HTR-8/SVneo (cell line): ENCODE measurements at regions not wholly inside any gene's neighbourhood (a gene's known extent, or its start where the extent isn't known, plus 50 kb on each side); places are given as distances from the start of the nearest gene placed in this dataset.
A peak's percentile ranks its signal among the peaks of the same experiment; 100 is the strongest.

Experiments used
- DNase-seq: peaks from one replicate; pipeline ENCODE4 v3.0.0; 2011; ENCODE audit warnings: low spot score, mixed read lengths; ENCODE audit not compliant: insufficient read length
- FAIRE-seq: peaks from 2 replicates; lab custom pipeline; 2011; peaks lifted over from hg19 to GRCh38; lab: Jason Lieb, UNC

DNA sequence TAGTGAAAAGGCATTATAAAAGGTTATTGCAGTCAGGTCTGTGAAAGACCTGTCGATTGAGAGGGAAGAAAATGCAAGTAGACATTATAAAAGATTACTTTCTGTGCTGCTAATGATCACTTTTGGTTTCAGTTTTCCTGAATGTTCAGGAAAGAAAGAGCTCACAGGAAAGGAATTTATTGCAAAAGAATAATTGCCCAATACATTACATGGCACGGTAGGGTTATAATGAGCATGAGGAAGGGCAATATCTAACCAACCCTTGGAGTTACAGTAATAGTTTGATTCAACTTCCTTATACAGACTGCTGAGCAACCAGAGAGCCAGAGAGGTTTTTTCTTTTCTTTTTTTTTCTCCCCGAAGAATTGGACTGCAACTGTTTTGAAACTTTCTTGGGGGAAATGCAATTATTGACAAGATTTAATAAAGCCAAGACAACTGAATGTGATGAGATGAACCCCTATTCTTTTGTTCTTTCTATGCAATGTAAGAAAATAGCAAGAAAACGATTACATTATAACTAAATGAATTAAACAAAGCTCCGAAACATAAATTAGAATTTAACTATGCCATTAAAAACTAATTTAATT, 247.0 kb downstream of the C4orf33 start:
- FAIRE-seq = no peak
- peak; percentile 50 for DNase-seq

DNA sequence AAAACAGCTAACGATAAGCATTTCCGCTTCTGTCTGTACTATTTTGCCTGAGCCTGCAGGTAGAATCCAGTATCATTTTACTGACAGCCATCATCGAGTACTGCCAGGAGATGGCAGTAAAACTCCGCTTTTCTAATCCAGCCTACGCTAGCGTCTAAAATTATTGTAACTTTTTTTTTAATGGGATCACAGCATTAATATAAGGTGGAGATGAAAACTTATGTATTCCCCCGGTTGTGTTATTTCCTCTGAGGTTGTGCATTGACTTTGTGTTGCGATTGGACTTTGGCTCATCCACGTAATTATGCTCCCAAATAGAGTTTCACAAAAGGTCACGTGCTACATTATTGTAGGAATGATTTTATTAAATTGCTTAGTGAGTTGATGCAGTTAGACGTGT, 248.1 kb downstream of the C4orf33 start:
- no peak for FAIRE-seq
- DNase-seq = peak; percentile 33

DNA sequence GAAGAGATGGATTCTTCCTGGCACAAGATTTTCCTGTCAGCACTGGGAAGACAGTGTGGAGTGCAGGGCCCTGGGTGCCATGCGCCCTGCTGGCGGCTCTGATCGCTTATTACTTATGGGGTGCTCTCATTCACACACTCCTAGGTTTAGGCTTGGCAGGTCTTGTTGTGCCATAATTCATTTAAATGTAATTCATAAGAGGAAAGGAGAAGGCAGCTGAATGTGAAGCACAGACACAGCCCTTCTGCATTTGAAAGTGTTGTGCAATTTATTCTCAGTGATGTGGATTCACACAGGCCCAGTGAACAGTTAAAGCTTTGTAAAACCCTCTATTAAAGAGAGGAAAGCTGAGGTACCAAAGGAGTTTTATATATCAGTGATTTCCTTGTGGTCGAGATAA, 249.7 kb downstream of the C4orf33 start:
- FAIRE-seq (no peak), DNase-seq (no peak)

DNA sequence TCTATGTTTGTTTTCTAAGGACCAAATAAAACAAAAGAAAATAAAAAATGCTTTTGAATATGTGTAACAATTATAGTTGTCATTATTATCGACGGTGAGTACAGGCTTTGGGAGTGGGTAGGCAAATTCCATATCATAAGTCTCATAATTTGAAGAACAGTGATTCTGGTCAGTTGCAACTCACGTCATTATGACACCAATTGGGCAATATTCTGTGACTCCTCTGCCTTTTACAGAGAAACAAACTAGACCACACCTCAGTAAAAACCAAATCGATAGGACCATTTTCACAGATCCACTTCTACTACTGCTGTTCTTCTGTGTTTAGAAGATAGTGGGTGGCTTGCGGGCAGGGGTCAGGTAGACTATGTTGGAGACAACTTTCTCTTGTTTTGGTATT, 250.1 kb downstream of the C4orf33 start:
- FAIRE-seq = no peak

DNA sequence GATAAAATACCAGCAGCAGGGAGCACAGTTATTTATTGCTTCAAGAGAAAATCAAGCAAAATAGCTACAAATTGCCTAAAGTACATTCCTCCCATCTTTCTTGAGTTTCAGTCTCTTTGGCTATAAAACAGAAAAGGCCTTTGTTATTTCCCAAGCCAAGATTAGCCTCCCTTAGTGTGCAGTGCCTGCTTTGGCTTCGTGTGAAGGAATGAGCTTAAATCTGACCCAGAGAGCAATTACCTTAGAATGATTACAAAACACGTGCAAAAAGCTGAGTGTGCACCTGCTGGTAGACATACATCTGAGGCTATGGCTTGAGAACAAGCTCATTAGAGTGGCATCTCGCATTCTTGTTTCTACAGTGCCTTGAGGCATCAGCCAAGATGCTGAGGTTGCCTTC, 250.8 kb downstream of the C4orf33 start:
- FAIRE-seq = no peak

More for the DNA sequence above, 250.1 kb downstream of the C4orf33 start:
- DNase-seq = no peak

DNA sequence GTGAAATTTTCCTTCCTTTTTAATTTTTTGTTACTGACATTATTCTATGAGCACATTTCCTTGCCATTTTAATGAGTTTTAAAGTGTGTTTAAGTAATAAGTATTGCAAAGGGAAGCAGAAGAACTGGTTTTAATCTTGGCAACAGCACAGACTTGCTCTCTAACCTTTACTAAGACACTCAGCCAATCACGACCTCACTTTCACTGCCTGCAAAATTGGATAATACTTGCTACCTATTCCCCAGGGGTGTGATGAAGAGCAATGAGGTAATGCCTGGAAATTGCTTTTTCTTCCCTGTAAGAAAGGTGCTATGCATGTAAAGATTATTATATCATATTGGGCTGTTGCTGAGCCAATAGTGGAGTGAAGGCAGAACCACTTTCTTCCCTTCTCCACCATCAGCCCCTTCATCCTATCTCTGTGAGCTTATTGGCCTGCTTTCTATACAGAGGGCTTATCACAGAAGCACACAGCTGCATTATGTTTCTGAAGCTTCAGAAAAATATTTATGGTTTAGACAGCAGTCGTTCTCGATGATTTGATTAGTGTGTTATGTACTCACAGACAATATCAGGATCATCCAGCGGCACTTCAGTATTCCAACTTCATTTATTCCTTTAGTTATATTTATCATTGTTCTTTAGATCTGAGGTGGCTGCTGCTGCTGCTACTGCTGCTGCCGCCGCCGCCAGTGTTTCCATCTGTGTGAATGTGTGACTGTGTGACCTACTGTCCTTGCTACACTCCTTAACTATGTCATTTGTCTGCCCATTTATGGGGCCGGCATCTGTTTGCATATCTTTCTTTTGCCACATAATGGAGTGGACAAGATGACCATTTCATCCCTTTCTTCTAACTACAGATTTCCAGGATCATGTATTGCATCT, 255.1 kb downstream of the C4orf33 start:
- no peak for DNase-seq
- FAIRE-seq = no peak

More for the DNA sequence above, 250.8 kb downstream of the C4orf33 start:
- no peak for DNase-seq

DNA sequence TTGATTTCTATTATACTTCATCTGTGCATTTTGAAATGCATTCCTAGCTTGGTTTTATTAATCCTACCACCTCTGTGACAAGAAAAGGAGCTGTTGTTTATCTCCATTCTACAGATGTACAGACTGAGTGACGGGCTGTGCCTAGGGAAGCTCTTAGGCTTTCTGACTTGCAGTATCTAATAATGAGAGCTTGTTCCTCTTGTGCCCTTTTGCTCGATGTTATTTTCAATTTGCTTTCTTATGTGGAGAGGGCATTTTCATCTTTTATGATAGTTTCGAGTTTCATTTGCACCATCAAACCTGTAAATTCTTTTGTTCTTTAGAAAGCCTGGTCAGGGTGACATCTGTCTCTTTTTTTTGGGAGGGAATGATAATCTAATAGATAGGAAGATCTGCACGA, 256.5 kb downstream of the C4orf33 start:
- FAIRE-seq (no peak), DNase-seq (no peak)

DNA sequence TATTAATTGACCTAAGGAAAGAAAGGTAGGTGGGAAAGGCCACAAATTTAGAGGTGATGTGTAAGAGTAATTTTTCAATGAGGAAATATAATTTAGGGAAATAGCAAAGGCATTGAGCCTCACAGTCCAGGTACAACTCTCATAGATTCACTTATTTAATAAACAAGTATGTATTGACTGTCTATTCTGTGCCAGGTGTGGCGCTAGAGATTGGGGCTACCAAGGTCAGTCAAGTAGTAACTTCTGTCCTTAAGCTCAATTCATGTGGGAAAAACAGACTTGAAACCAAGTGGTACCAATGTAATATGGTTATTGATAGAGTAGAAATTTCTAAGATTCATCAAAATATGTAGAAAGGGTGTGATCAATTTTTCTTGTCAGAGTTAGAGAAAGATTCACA, 257.5 kb downstream of the C4orf33 start:
- no peak for DNase-seq

DNA sequence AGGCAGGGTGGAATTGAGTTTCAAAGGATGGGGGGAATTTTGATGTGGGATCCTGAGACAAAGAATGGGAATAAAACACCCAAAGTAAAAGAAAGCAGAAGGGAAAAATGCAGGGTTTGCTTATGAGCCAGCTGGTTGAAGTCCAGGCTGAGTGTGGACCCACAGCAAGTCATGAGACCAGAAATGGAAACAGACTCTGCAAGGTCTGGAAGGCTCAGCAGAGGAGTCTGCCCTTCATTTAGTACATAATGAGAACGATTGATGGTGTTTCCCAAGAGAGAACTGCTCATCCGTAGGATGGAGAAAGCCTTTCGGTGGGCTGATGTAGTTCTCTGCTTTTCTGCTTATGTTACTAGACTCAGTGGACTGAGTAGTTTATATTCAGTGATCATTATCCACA, 259.1 kb downstream of the C4orf33 start:
- no peak for DNase-seq
- no peak for FAIRE-seq

More for the DNA sequence above, 257.5 kb downstream of the C4orf33 start:
- no peak for FAIRE-seq

DNA sequence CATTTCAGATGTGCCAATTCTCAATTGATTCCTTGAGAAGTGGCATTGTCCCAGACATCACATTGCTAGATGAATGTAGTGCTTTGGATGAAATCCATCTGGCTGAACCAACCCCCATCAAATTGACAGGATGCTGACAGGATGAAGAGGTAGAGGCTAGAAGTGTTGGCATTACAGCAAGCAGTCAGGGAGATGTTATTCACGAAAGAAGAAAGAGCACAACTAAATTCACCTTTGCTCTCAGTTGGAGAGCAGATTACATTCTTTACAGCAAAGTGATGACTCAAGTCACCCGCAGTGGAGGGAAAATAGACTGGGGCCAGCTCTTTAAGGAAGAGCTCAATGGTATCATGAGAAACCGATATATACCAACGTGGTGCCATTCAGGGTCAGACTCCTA, 259.6 kb downstream of the C4orf33 start:
- FAIRE-seq (no peak), DNase-seq (no peak)

DNA sequence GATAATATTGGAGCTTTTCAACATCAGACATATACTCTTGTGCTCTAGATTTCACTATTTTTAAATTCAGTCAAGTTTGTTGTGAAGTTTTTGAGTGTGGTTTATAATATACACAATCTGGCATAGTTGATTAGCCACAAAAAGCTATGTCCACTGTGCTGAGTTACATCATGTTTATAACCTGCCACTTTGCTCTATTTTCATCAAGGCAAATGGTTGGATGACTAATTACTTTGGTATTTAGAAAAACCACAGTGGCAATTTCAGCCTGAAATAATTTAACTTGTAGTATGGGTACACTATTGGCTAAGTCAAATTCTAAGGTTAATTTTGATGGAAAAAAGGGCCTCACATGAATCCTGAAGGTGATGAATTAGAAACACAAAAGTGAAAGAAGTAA, 262.6 kb downstream of the C4orf33 start:
- DNase-seq = peak; percentile 23
- FAIRE-seq = no peak

DNA sequence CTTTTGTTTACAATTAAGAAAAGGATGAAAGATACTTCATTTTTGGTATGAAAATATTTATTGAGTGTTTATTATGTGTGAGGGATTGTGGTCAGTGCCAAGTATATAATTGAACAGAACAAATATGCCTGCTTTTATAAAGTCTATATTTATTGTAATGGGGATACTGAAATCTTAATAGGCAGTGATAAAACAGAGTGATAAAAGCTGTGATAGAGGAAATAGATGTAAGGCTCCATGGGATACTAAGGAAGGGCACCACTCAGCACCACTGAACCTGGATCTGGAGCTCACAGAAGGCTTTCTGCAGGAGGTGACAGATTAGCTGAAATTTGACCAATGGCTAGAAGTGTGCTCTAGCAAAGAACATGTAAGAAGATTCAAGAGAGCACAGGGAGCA, 263.5 kb downstream of the C4orf33 start:
- DNase-seq = no peak
- no peak for FAIRE-seq

DNA sequence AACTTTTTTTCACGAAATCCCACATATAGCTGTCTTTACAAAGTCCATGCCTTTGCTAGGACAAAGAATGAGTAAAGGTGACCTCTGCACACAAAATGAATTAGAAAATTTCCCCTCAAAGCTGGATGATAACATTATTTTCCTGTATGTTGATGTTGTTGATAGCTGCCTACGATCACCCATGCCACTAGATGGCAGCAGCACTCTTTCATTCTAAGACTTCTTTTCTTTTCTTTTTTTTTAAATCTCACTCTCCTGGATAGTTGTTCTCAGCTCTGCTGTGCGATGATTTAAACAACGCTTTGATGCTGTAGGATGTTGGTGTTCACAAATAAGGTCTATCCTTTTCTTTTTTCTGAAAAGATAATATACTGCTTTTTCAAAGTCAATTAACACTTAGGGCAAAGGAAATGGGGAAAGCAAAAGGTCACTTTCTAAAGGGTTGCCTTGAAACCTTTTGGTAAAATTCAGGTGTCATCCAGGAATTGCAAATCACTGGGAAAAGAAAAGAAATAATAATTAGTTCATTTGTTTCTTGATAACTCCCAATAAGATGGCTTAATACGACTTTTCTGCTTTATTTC, 266.8 kb downstream of the C4orf33 start:
- FAIRE-seq = no peak
- DNase-seq = peak; percentile 53

DNA sequence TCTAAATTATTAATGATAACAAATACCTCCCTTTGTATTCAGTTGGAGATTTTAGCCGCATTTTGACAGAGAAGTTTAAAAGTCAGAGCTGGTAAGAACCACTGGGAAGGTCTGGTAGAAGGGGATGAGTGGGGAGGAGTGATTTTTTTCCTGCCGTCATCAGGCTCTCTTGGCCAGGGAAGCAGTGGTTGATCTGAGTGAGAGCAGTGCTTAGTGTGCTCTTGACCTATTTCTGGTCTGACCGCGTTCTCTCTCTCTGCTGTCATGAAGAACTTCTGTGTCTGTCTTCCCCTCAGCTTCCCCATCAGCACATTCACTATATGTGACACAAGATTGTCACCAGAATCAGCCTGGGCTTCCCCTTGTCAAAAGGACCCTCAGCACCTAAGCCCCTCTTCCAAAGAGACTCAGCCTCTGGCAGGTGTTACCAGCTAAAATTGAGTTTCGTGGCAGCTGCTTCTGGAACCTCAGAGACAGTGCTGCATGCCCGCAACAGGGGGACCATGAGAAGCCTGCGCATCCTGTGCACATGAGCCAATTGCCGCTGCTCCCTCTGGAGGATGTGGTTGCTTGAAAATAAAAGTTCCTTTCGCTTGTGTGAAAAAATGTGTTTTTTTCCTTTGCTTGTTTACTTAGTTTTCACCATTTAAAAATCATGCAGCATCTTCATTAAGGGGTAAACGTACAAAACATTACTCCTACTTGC, 268.9 kb downstream of the C4orf33 start:
- DNase-seq (no peak), FAIRE-seq (no peak)

DNA sequence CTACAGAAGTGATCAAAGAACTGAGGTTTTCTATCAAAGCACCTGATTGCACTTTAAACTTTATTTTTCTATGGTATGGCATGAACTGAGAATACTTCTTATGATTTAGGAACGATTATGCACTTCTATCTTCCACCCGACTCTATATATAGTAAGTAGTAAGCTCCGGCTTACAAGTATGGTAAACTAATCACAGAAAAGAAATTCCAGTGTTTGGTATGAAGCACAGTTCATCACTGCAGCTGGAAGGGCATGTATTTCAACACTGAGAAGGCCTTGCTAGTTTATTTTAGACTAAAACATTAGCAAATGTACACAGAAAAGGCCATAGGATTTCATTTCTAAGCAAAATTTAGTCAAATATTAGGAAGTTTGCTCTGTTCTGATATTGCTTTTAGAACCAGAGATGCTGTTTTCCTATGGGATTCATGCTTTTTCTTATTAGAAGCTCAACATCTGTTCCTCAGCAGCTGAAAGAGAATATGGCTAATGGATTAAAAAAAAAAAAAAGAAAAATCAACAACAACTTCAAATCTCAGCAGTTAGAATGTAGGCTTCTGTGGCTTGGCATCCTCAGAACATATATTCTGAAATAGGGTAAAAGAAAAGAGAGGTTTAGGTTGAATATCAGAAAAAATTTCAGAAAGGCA, 273.5 kb downstream of the C4orf33 start:
- DNase-seq = no peak

DNA sequence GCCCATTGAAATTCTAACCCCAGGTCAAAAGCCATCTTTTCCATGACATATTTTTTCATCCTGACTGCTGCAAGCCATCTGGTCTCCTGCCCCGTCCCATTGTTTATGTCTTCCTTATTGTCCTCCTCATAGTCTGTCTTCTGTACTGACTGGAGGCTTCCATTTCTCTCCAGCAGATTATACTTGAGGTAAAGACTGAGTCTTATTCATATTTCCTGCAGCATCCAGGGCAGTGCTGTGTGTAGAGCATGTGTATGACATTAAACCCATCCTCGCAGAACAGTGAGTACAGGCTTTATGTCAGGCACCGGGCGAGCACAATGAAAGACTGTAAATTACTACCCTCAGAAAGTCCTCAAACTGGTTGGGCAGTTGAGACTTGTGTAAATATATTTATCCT, 275.1 kb downstream of the C4orf33 start:
- DNase-seq = no peak
- no peak for FAIRE-seq

More for the DNA sequence above, 273.5 kb downstream of the C4orf33 start:
- no peak for FAIRE-seq

DNA sequence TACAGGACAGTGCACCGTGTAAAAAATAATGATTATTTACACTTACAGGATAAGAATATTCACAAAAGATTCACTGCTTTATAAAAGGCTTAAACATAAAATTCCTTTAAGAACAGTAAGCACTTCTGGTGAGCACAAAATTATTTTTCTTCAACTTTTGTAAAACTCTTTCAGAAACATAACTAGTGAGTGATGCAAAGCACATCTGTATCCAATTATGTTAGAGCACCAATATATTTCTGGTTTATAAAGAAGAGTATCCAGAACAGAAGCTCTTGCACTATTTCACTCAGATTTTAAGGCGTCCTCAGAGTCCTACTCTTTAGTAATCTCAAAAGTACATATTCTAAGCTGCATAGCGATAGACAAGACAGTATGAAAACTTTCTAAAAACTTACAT, 276.0 kb downstream of the C4orf33 start:
- FAIRE-seq (no peak), DNase-seq (no peak)

DNA sequence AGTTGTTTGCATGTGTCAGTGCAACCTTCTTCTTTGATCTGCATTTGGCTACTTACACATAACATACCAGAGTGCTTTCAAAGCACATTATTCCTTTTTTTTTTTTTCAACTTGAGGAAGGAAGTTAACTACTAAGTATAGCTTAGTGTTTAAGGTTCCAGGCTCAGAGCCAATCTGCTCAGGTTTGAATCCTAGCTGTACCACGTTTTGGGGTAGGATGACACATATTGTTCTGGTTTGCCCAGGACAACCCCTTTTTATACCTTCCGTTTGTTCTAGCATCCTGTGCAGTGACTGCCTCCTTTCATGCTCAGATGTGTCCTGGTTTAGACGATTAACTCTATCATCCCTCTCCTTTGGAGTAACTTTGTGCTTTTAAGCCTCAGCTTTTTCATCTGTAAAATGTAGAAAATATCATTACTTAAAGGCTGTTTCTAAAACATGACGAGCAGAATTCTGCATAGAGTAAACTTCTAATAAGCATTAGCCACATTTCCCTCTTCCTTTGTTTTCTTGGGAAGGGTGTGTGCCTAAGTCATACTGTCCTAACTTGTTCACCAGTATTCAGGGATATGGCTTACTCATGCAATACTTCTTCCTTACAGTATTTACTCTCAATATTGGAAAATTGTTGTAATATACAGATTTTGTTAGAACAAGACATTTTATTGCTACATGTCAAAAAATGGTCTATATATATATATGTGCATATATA, 281.3 kb downstream of the C4orf33 start:
- DNase-seq (no peak), FAIRE-seq (no peak)

DNA sequence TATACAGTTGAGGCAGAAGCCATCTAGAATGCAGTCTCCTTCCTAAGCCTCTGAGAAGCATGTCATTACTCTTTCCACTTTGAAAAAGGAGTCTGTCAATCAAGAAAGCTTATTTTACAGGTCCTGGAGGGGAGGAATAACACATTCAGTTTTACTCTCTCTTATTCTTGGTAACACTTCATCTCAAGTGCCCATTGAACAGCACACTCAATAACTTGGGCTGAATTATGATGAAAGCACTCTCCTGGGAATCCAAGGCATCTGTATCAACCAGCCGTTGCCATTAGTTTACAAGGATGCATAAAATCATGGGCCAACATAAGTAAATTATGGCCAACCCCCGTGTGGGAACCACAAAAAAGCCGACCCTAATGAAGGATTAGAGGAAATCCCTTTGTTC, 282.4 kb downstream of the C4orf33 start:
- no peak for DNase-seq
- FAIRE-seq = no peak

DNA sequence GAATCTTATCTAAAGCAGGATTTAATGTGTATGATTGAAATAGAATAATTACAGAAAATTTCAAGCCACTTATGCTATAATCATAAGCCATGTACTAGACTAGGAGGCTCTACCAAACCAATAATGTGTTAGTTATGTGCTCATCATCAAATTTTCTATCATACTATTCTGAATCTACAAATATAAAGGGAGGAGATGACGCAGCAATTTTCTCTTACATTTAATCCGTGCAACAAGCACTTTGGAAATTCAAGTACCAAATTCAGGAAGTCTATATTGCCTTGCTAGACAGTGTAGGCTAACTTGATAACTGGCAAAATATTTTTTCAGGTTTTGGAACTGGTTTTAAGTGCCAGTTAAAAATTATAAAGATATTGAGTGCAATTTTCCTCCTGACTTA, 283.5 kb downstream of the C4orf33 start:
- no peak for DNase-seq
- FAIRE-seq = no peak
